ENCODE measurements at regions not wholly inside any gene's neighbourhood (a gene's known extent, or its start where the extent isn't known, plus 50 kb on each side); places are given as distances from the start of the nearest gene placed in this dataset.
"Not testable (repeated sequence)": the region's sequence is repeated elsewhere in the genome, so short reads cannot be mapped to it uniquely, and the experiment has no call there.

- no peak for DNase-seq
Measured at GRCh38 chr6:103504501-103505154, 1355.1 kb downstream of the HACE1 start.

GRCh38 chr6:103496588-103496987 is 1363.1 kb downstream of the HACE1 start:
- not testable (repeated sequence) for DNase-seq

- DNase-seq = no peak
Measured at GRCh38 chr6:103456652-103457051, 1403.1 kb downstream of the HACE1 start.

GRCh38 chr6:103455275-103455674 is 1404.4 kb downstream of the HACE1 start:
- no peak for DNase-seq

GRCh38 chr6:103409475-103409874 is 1450.2 kb downstream of the HACE1 start:
- DNase-seq = no peak

GRCh38 chr6:103405321-103405720 is 1454.4 kb downstream of the HACE1 start:
- no peak for DNase-seq

- no peak for DNase-seq
Measured at GRCh38 chr6:103404799-103405198, 1454.9 kb downstream of the HACE1 start.

GRCh38 chr6:103396768-103397167 is 1463.0 kb downstream of the HACE1 start:
- DNase-seq = no peak

- DNase-seq = no peak
Measured at GRCh38 chr6:103379272-103379671, 1480.4 kb downstream of the HACE1 start.

GRCh38 chr6:103367212-103367611 is 1492.5 kb downstream of the HACE1 start:
- no peak for DNase-seq

GRCh38 chr6:103356531-103356930 is 1503.2 kb downstream of the HACE1 start:
- DNase-seq = no peak

GRCh38 chr6:103344554-103345163 is 1515.1 kb downstream of the HACE1 start:
- DNase-seq = no peak

- no peak for DNase-seq
Measured at GRCh38 chr6:103335412-103335811, 1524.3 kb downstream of the HACE1 start.

- DNase-seq = no peak
Measured at GRCh38 chr6:103326760-103327757, 1532.7 kb downstream of the HACE1 start.

- DNase-seq = no peak
Measured at GRCh38 chr6:103313432-103313831, 1546.3 kb downstream of the HACE1 start.

- DNase-seq = not testable (repeated sequence)
Measured at GRCh38 chr6:103294376-103294775, 1565.3 kb downstream of the HACE1 start.

GRCh38 chr6:103284835-103285234 is 1574.9 kb downstream of the HACE1 start:
- no peak for DNase-seq

GRCh38 chr6:103280417-103280816 is 1579.3 kb downstream of the HACE1 start:
- no peak for DNase-seq

- no peak for DNase-seq
Measured at GRCh38 chr6:103277936-103278335, 1581.8 kb downstream of the HACE1 start.

- DNase-seq = no peak
Measured at GRCh38 chr6:103273048-103273447, 1586.7 kb downstream of the HACE1 start.

- DNase-seq = no peak
Measured at GRCh38 chr6:103269581-103269980, 1590.1 kb downstream of the HACE1 start.

GRCh38 chr6:103268335-103268734 is 1591.4 kb downstream of the HACE1 start:
- DNase-seq = no peak

GRCh38 chr6:103264020-103264419 is 1595.7 kb downstream of the HACE1 start:
- DNase-seq = no peak

GRCh38 chr6:103255132-103255531 is 1604.6 kb downstream of the HACE1 start:
- DNase-seq = no peak
